OCI-M2 (cell line): ENCODE measurements at regions not wholly inside any gene's neighbourhood (a gene's known extent, or its start where the extent isn't known, plus 50 kb on each side); places are given as distances from the start of the nearest gene placed in this dataset.

Source experiments
- DNase-seq: peaks from one replicate; lab custom pipeline; 2025; ENCODE audit not compliant: unreplicated experiment; lab: John Stamatoyannopoulos, UW

- DNase-seq, result no peak
Observed at GRCh38 chr6:44603044-44603686, 215.7 kb downstream of the CDC5L start.

- DNase-seq, result no peak
Observed at GRCh38 chr6:44606504-44606903, 219.0 kb downstream of the CDC5L start.

- DNase-seq, result no peak
Observed at GRCh38 chr6:44606976-44607375, 219.5 kb downstream of the CDC5L start.

DNA sequence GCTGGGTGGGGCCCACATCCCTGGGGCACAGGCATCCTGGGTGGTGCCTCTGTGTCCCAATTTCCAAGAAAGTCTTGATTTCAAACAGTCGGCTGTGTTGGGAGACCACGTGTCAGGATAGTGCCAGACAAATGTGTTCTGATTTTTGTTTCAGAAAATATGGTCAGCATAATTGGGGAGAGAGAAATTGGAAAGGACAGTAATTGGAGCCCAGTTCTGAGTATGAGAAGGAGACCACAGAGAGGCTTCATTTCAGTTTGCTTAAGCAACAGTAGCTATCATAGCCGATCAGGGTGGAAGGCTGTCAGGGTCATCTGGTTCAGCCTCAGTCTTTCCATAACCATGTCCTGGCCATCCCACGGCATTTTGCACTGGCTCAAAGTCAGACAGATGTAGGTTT is 220.7 kb downstream of the CDC5L start:
- no peak for DNase-seq

GRCh38 chr6:44609051-44609612 is 221.6 kb downstream of the CDC5L start:
- no peak for DNase-seq

GRCh38 chr6:44614396-44614795 is 226.9 kb downstream of the CDC5L start:
- no peak for DNase-seq

DNA sequence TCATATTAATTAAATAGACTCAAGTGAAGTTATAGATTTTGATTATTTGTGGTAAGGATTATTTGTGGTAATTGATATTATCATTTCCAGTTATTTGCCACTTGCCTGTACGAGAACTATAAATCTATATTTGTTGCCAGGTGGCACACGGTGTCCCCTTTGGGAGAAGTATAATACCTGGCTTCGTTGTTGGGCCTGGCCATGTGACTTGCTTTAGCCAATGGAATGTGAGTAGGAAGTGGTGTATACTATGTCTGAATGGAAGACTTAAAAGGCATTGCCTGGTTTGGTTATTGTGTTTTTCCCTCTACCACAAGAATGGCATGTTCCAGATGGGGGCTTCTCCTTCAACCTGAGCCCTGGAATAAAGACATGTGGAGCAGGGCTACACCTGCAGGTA is 228.1 kb downstream of the CDC5L start:
- no peak for DNase-seq

- DNase-seq, result no peak
Observed at GRCh38 chr6:44617416-44617815, 229.9 kb downstream of the CDC5L start.

DNA sequence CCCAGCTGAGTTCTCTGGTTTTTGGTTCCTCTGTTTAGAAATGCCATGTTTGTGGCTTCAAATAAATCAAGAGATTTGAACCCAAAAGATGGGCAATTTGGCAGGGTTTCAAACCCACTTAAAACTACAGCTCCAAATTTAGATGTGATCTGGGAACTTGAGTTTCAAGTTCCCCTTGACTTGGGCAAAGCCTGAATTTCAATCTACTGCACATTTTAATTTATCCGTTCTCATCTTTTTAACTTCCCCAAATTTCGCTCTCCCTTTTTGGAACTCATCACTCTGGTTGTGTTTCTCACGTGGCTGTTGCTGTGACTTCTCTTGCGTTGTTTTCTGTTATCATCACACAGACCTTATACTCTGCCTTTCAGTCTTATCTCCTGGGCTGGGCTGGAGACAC is 230.9 kb downstream of the CDC5L start:
- DNase-seq, result no peak

DNA sequence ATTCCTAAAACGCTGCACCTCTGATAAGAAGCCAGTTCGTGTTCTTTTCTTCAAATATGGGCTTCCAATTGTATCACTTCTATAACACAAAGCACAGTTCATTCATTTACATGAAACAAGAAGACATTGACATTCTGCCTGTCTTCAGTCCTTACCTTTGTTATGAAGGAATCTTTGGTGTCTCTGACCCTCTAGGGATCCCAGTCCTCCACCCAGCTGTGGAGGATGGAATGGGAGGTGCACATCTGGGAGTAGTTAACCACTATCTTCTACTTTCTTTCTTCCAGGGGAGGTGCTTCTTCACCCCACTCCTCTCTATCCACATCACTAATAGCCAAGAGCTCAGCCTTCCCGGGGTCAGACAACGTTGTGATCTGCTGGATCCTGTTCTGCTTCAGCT is 233.4 kb downstream of the CDC5L start:
- DNase-seq, result no peak

GRCh38 chr6:44621846-44622245 is 234.3 kb downstream of the CDC5L start:
- DNase-seq, result no peak

DNA sequence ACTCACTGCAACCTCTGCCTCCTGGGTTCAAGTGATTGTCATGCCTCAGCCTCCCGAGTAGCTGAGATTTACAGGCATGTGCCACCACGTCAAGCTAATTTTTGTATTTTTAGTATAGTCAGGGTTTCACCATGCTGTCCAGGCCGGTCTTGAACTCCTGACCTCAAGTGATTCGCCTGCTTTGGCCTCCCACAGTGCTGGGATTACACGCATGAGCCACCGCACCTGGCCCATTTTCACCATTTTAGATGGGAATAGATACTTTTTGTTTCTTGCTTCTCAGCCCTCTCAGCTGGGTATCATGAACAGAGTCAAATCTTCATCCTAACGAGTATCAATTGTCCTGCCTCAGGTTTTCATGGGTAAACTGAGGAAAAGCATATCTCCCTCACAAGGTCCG is 235.0 kb downstream of the CDC5L start:
- DNase-seq, result no peak

DNA sequence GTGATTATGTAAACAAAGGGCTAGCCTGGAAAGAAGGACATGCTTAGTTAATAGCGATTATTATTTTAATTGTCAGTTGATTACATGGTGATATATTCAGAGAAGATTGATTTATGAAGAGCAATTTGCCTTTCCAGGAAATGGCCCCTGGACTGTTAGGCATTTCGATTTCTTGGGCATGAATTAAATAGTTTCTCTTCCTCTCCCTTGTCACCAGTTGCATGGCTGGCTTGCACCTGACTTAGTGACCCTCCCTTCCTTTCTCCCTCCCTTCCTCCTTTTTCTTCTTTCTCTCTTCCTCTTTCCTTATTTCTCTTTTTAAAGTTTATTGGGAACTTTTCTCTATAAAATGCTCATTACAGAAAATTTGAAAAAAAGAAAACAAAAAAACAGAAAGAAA is 235.4 kb downstream of the CDC5L start:
- no peak for DNase-seq

DNA sequence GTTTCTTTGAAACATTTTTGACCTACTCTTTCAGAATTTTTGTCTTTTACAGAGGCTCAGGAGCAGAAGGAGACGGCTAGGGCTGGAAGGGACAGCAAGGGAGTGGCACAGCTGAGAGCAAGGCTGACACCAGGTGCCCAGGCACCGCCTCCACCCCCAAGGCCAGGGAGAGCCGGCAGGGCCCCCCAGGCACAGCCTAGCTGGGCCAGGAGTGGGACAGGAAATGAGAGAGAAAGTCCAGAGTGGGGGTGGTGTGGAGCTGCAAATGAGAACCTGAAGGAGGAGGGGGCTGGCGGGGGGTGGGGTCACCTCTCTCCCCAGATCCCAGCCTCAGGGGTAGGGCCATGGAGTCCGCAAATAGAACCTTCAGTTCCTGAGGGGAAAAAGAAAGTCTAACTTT is 236.7 kb downstream of the CDC5L start:
- no peak for DNase-seq

DNA sequence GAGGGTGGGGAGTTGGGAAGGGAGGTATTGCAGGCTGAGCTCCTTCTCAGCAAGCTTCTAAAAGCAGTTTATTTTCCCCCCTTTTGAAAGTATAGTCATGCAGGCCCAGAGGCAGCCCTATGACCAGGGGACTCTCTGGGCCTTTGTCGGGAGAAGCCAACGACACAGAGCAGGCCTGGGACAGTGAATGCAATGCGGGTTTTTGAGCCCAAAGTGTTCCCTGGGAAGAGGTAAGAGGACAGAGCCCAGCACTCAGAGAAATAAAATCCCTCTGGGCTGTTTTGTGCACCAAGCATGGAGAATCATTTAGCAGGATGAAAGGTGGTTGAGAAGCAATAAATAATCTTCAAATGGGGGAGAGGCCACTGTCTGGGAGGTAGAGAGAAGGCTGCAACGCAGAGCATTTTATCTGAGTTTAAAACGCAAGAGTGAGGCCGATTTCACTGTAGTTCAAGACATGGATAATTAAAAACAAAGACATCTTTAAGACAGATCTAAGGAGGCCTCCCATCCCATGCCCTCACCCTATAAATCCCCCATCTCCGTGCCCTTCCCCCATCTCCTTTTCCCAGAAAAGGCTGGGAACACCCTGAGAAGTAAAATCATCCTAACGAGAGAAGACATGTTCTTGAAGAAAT is 237.5 kb downstream of the CDC5L start:
- no peak for DNase-seq

GRCh38 chr6:44625996-44626395 is 238.5 kb downstream of the CDC5L start:
- no peak for DNase-seq

GRCh38 chr6:44626616-44627015 is 239.1 kb downstream of the CDC5L start:
- no peak for DNase-seq

GRCh38 chr6:44627091-44627882 is 239.8 kb downstream of the CDC5L start:
- DNase-seq, result no peak

DNA sequence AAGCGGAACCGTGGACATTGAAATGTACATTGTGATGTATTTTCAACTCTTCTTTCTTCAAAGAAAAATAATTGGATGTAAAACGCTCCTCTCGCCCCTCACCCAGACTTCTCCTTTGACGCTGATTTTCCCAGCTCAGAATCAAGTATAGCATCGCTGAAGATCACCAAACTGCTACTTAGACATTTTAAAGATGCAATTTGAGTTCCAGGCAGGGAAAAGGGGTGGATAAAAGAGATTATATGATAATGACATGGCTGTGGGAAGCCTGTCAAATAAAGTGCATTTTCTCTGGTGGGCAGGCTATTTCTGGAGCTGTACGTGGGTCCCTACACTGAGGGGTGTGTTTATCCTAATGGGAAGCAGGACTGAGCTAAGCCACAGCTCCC is 240.4 kb downstream of the CDC5L start:
- no peak for DNase-seq

DNA sequence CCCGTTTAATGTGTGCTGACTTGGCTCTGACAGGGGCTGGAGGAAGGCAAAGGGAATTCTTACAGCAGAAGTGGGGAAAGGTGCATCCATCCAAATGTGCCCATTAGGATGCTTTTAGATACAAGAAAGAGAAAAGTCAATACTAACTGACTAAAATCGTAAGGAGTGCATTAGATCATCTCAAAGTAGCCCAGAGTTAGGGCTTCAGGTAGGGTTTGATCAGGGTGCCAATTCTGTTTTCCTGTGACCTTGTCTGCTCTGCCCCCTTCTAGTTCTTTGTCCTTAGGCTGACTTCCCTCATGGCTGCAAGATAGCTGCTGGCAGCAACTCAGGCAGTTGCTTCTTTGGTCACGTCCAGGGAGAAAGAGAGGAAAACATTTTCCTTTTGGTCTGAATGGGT is 240.8 kb downstream of the CDC5L start:
- no peak for DNase-seq

DNA sequence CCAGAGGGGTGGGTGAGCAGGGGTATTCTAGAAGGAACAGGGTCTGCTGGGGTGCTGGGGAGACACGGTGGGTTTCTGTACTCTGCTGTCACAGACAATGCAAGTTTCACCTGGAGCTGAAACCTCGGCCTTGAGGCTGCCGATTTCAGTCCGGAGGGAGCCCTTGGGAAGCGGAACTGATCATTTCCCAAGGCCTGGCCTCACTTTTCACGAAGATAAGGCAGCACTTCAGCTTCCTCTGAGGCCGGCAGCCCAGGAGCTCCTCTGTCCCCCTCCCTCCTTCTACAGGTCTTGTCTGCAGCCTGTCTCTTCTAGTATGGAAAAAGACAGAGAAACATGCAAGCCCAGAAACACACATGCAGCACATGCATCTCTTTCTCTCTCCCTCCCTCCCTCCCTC is 242.1 kb downstream of the CDC5L start:
- no peak for DNase-seq
